IPS-18c (cell line): ENCODE measurements at regions not wholly inside any gene's neighbourhood (a gene's known extent, or its start where the extent isn't known, plus 50 kb on each side); places are given as distances from the start of the nearest gene placed in this dataset.

ENCODE experiments used
- H3K4me3 ChIP-seq: 2 replicates; pipeline ENCODE4 v1.7.0; 2013; ENCODE audit warnings: low read depth, mild to moderate bottlenecking, low read length, moderate library complexity; ENCODE audit not compliant: insufficient read depth
- H3K9me3 ChIP-seq: one replicate; pipeline ENCODE4 v1.6.1; 2013; ENCODE audit warnings: mild to moderate bottlenecking, low read length, moderate library complexity; ENCODE audit not compliant: control insufficient read depth, insufficient read depth

- no peaks in the 10 kb centered on the region for H3K9me3 ChIP-seq
- H3K4me3 ChIP-seq: no peak overlapping the region
Measured at GRCh38 chr6:120200853-120201252, 851.3 kb upstream of the MAN1A1 start.

- Histone ChIP-seq H3K9me3 (no peaks in the 10 kb centered on the region), H3K4me3 (no peak overlapping the region)
Measured at GRCh38 chr6:120198033-120198432, 848.5 kb upstream of the MAN1A1 start.

DNA sequence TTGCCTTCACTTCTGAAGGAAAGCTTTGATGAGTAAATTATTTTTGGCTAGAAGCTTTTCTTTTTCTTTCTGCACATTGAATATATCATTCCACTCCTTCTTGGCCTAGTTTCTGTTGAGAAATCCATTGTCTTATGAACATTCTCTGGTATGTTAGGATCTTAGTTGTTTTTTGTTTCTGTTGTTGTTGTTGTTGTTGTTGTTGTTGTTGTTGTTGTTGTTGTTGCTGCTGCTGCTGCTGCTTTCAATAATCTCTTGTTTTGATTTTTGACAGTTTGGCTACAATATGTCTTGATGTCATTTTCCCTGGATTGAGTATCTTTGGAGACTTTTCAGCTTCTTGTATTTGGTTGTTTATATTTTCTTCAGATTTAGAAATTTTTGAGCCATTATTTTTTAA lies 836.5 kb upstream of the MAN1A1 start:
- Histone ChIP-seq H3K9me3 (no peaks in the 10 kb centered on the region), H3K4me3 (no peak overlapping the region)

DNA sequence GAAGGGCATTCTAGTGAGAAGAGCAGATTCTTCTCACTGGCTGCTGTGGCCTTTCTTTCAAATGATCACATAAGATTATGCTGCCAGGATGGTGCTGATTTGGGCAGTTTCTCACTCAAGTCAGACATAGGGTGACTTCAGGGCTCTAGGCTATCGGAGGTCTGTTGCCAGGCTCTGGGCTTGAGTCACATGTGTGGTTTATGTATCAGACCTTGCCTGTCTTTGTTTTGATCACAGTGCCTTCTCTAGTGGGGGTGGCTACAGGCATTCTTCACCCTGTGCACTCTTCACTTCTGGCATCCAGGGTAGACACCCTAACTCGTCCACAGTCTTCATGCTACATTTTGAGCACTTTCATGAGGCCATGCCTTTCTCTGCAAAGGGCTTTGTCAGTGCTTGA lies 823.7 kb upstream of the MAN1A1 start:
- H3K4me3 ChIP-seq: no peak overlapping the region
- H3K9me3 ChIP-seq: no peaks in the 10 kb centered on the region

GRCh38 chr6:120164531-120164930 lies 815.0 kb upstream of the MAN1A1 start:
- no peaks in the 10 kb centered on the region for H3K9me3 ChIP-seq
- H3K4me3 ChIP-seq: no peak overlapping the region

DNA sequence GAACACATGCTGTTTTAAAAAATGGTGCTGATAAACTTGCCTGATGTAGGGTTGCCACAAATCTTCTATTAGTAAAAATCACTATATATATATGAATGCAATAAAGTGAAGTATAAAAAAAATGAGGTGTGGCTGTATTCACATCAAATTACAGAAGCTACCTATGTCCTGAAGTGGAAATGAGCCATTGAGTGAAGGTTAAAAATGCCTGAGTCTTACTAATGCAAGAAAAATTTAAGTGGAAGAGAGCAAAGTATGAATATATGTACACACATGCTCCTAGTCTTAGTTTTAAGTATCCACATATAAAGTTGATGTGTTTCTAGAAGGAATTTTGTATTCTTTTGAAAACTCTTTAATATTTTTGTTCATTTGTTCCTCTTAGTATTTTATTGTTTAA lies 808.3 kb upstream of the MAN1A1 start:
- Histone ChIP-seq H3K4me3 (no peak overlapping the region), H3K9me3 (no peaks in the 10 kb centered on the region)

- Histone ChIP-seq H3K4me3 (no peak overlapping the region), H3K9me3 (no peaks in the 10 kb centered on the region)
Measured at GRCh38 chr6:120147071-120147871, 797.7 kb upstream of the MAN1A1 start.

GRCh38 chr6:120141601-120142000 lies 792.0 kb upstream of the MAN1A1 start:
- no peaks in the 10 kb centered on the region for H3K9me3 ChIP-seq
- H3K4me3 ChIP-seq: no peak overlapping the region

DNA sequence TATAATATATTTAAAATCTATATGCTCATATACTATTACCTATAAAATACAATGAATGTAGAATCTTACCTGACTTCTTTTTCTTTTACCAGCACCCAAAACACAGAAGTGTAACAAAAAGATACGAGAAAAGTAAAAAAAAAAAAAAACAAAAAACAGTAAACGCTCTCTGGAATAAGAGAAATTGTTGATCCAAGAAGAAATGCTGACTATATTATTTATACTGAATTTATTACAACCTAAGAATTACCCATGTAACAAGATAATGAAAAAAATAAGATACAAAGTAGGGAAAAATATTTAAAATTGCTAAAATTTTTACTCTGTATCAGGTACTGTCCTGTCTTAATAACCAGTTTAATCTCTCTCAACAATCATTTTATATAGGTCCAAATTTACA lies 787.9 kb upstream of the MAN1A1 start:
- H3K4me3 ChIP-seq: no peak overlapping the region
- no peaks in the 10 kb centered on the region for H3K9me3 ChIP-seq

DNA sequence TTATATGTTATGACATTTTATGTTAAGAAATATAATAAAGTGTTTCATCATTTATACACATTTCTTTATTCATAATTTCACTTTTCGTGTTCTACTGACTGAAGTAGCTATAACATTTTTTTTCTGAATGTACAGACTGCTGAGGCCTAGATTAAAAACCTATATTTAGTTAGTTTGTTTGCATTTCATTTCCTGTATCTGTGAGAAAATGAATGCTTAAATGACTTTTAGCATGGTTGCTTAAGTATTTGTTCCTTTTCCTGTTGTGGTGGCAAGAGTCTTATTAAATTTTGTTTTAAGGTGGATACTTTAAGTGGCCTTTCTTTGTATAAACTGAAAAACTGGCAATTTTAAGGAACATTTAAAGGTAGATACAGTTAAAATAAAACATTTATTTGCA lies 779.7 kb upstream of the MAN1A1 start:
- Histone ChIP-seq H3K9me3 (no peaks in the 10 kb centered on the region), H3K4me3 (no peak overlapping the region)

- no peaks in the 10 kb centered on the region for H3K9me3 ChIP-seq
- H3K4me3 ChIP-seq: no peak overlapping the region
Measured at GRCh38 chr6:120122401-120122800, 772.8 kb upstream of the MAN1A1 start.

GRCh38 chr6:120116343-120116742 lies 766.8 kb upstream of the MAN1A1 start:
- no peak overlapping the region for H3K4me3 ChIP-seq
- H3K9me3 ChIP-seq: no peaks in the 10 kb centered on the region

DNA sequence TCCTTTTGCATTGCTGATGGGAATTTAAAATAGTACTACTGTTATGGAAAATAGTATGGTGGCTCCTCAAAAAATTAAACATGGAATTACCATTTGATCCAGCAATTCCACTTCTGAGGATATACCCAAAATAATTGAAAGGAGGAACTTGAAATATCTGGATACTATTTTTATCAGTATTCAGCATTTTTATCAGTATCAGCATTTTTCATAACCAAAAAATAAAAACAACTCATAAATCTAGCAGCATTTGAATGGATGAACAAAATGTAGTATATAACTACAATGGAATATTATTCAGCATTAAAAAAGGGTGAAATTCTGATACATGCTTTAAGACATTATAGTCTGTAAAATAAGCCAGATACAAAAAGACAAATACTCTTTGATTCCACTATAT lies 763.4 kb upstream of the MAN1A1 start:
- H3K4me3 ChIP-seq: no peak overlapping the region
- no peaks in the 10 kb centered on the region for H3K9me3 ChIP-seq

DNA sequence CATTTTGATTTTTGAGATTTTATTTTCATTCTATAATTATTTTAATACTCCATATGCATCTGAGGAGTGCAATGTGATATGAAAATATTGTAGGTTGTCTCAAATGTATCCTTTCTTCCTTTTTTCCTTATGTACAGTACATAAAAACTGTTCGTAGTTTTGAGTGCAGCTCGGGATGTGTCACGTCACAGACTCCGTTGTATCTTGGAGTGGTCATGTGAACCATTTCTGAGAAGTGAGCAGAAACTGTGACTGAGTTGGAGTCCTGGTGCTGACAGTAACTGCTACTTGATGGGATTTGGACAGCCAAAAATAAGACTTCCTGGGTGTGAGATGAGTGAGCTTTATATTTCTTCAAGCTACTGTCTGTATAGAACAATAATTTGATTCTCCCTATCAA lies 761.4 kb upstream of the MAN1A1 start:
- H3K9me3 ChIP-seq: no peaks in the 10 kb centered on the region
- no peak overlapping the region for H3K4me3 ChIP-seq

DNA sequence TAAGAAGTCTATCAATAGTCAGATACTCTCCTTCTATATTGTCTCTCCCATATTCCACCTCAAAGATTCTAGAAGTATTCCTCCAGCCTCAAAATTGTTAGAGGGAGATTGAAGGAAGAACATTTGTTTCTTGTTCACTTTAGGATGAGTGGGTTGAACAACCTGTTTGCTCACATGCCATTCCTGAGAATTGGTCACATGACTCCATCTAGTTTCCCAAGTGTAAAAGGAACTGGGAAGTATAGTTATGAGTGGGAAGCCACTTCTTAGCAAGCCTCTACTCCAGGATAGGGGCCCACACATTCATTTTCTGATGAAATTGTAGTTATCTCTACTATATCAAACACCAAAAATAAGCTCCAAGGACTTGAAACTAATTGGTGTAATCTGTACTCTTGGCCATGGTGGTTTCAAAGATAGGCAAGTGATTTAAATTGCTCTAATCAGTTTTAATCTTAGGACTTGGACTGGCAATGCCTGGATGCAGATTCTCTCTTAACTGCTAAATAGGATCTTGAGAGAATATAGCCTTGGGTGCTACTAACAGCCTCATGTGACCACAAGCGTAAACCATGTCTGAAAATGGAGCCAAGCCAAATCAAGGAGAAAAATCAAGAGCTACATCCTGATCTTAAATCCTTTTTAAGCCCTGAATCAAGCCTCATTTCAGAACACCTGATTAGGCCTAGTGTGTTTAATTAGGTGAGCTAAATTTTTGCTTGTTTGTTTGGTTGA lies 758.7 kb upstream of the MAN1A1 start:
- Histone ChIP-seq H3K9me3 (no peaks in the 10 kb centered on the region), H3K4me3 (no peak overlapping the region)

- Histone ChIP-seq H3K4me3 (no peak overlapping the region), H3K9me3 (no peaks in the 10 kb centered on the region)
Measured at GRCh38 chr6:120103618-120104017, 754.1 kb upstream of the MAN1A1 start.

- Histone ChIP-seq H3K9me3 (no peaks in the 10 kb centered on the region), H3K4me3 (no peak overlapping the region)
Measured at GRCh38 chr6:120096696-120097260, 747.2 kb upstream of the MAN1A1 start.

GRCh38 chr6:120083186-120083585 lies 733.6 kb upstream of the MAN1A1 start:
- Histone ChIP-seq H3K9me3 (no peaks in the 10 kb centered on the region), H3K4me3 (no peak overlapping the region)
